IPS-18c (cell line): ENCODE measurements at regions not wholly inside any gene's neighbourhood (a gene's known extent, or its start where the extent isn't known, plus 50 kb on each side); places are given as distances from the start of the nearest gene placed in this dataset.
"Not testable (repeated sequence)": the region's sequence is repeated elsewhere in the genome, so short reads cannot be mapped to it uniquely, and the experiment has no call there.

Experiments used
- H3K4me3 ChIP-seq: 2 replicates; pipeline ENCODE4 v1.7.0; 2013; ENCODE audit warnings: low read depth, mild to moderate bottlenecking, low read length, moderate library complexity; ENCODE audit not compliant: insufficient read depth
- H3K9me3 ChIP-seq: one replicate; pipeline ENCODE4 v1.6.1; 2013; ENCODE audit warnings: mild to moderate bottlenecking, low read length, moderate library complexity; ENCODE audit not compliant: control insufficient read depth, insufficient read depth

GRCh38 chr14:85061256-85061655, 468.7 kb upstream of the FLRT2 start:
- Histone ChIP-seq H3K9me3 (no peaks in the 10 kb centered on the region), H3K4me3 (no peak overlapping the region)

- Histone ChIP-seq H3K9me3 (no peaks in the 10 kb centered on the region), H3K4me3 (no peak overlapping the region)
These were observed 466.2 kb upstream of the FLRT2 start for GRCh38 chr14:85063747-85064146.

GRCh38 chr14:85071447-85071846, 458.5 kb upstream of the FLRT2 start:
- Histone ChIP-seq H3K9me3 (no peaks in the 10 kb centered on the region), H3K4me3 (no peak overlapping the region)

GRCh38 chr14:85074955-85075354, 455.0 kb upstream of the FLRT2 start:
- H3K9me3 ChIP-seq = no peaks in the 10 kb centered on the region
- no peak overlapping the region for H3K4me3 ChIP-seq

GRCh38 chr14:85075694-85076476, 454.1 kb upstream of the FLRT2 start:
- no peak overlapping the region for H3K4me3 ChIP-seq
- no peaks in the 10 kb centered on the region for H3K9me3 ChIP-seq

GRCh38 chr14:85077716-85078115, 452.2 kb upstream of the FLRT2 start:
- H3K9me3 ChIP-seq, H3K4me3 ChIP-seq: not testable (repeated sequence)

GRCh38 chr14:85079842-85080730, 449.9 kb upstream of the FLRT2 start:
- H3K9me3 ChIP-seq = no peaks in the 10 kb centered on the region
- no peak overlapping the region for H3K4me3 ChIP-seq

GRCh38 chr14:85084344-85084743, 445.6 kb upstream of the FLRT2 start:
- H3K4me3 ChIP-seq = no peak overlapping the region
- H3K9me3 ChIP-seq = no peaks in the 10 kb centered on the region

GRCh38 chr14:85085981-85086380, 444.0 kb upstream of the FLRT2 start:
- Histone ChIP-seq H3K4me3 (no peak overlapping the region), H3K9me3 (no peaks in the 10 kb centered on the region)

GRCh38 chr14:85087201-85087600, 442.7 kb upstream of the FLRT2 start:
- H3K9me3 ChIP-seq = no peaks in the 10 kb centered on the region
- H3K4me3 ChIP-seq = no peak overlapping the region

GRCh38 chr14:85088192-85088591, 441.8 kb upstream of the FLRT2 start:
- Histone ChIP-seq H3K4me3 (no peak overlapping the region), H3K9me3 (no peaks in the 10 kb centered on the region)

GRCh38 chr14:85090681-85091080, 439.3 kb upstream of the FLRT2 start:
- Histone ChIP-seq H3K9me3 (no peaks in the 10 kb centered on the region), H3K4me3 (no peak overlapping the region)

GRCh38 chr14:85093631-85094330, 436.2 kb upstream of the FLRT2 start:
- Histone ChIP-seq H3K4me3 (no peak overlapping the region), H3K9me3 (no peaks in the 10 kb centered on the region)

- Histone ChIP-seq H3K4me3 (no peak overlapping the region), H3K9me3 (no peaks in the 10 kb centered on the region)
These were observed 427.4 kb upstream of the FLRT2 start for GRCh38 chr14:85102591-85102990.

- Histone ChIP-seq H3K4me3 (no peak overlapping the region), H3K9me3 (no peaks in the 10 kb centered on the region)
These were observed 423.4 kb upstream of the FLRT2 start for GRCh38 chr14:85106506-85106905.

- Histone ChIP-seq H3K9me3 (peaks cover 7% of the 10 kb centered on the region), H3K4me3 (no peak overlapping the region; the same call in 1 of the 2 replicates)
These were observed 417.2 kb upstream of the FLRT2 start for GRCh38 chr14:85112762-85113161.

GRCh38 chr14:85115921-85116320, 414.0 kb upstream of the FLRT2 start:
- peaks cover 7% of the 10 kb centered on the region for H3K9me3 ChIP-seq

GRCh38 chr14:85118274-85118673, 411.7 kb upstream of the FLRT2 start:
- Histone ChIP-seq H3K9me3 (no peaks in the 10 kb centered on the region), H3K4me3 (no peak overlapping the region)

More at GRCh38 chr14:85115921-85116320, 414.0 kb upstream of the FLRT2 start:
- H3K4me3 ChIP-seq = no peak overlapping the region
